Hematopoietic multipotent progenitor cell treated with erythropoietin and hydrocortisone succinate and interleukin-3 and kit ligand, for 17 days (in vitro differentiated cells): ENCODE measurements at regions not wholly inside any gene's neighbourhood (a gene's known extent, or its start where the extent isn't known, plus 50 kb on each side); places are given as distances from the start of the nearest gene placed in this dataset.

Source experiments
- DNase-seq: peaks from one replicate; pipeline ENCODE4 v3.0.0-alpha.2; 2015; ENCODE audit warnings: low spot score

GRCh38 chrX:39984191-39984956 is 113.4 kb downstream of the BCOR start:
- no peak for DNase-seq

- no peak for DNase-seq
Measured at GRCh38 chrX:39985071-39985470, 112.7 kb downstream of the BCOR start.

- no peak for DNase-seq
Measured at GRCh38 chrX:39985551-39985950, 112.2 kb downstream of the BCOR start.

- DNase-seq: no peak
Measured at GRCh38 chrX:39988496-39988895, 109.3 kb downstream of the BCOR start.

- no peak for DNase-seq
Measured at GRCh38 chrX:39990388-39990787, 107.4 kb downstream of the BCOR start.

- no peak for DNase-seq
Measured at GRCh38 chrX:39992300-39992699, 105.5 kb downstream of the BCOR start.

- no peak for DNase-seq
Measured at GRCh38 chrX:39995457-39995856, 102.3 kb downstream of the BCOR start.

GRCh38 chrX:39996536-39996935 is 101.2 kb downstream of the BCOR start:
- no peak for DNase-seq

- no peak for DNase-seq
Measured at GRCh38 chrX:39998636-39999406, 98.9 kb downstream of the BCOR start.
